ENCODE measurements at regions not wholly inside any gene's neighbourhood (a gene's known extent, or its start where the extent isn't known, plus 50 kb on each side); places are given as distances from the start of the nearest gene placed in this dataset.
A peak's percentile ranks its signal among the peaks of the same experiment; 100 is the strongest.
"Not testable (repeated sequence)": the region's sequence is repeated elsewhere in the genome, so short reads cannot be mapped to it uniquely, and the experiment has no call there.

GRCh38 chr3:102905811-102906210 lies 471.0 kb downstream of the ZPLD1 start:
- DNase-seq (ENCODE audit: low spot score): no peak

DNA sequence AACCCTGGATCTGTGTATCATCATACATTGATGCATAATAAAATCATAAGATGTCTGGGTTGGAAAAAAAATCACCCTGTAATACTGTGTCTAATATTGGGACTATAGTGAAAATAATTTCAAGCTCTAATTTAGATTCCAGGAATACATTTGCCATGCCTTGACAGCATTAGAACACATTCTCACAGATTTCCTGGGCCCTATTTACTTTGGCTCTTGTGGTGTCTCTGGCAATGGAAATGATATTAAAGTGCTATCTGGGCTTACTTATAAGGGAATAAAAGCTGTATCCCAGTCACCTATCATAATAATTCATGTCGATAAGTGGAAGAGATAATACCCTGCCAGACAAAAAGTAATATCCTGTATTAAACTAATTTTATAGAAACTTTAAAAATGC lies 472.0 kb downstream of the ZPLD1 start:
- DNase-seq (ENCODE audit: low spot score): no peak

GRCh38 chr3:102909904-102910303 lies 475.1 kb downstream of the ZPLD1 start:
- no peak for DNase-seq (ENCODE audit: low spot score)

DNA sequence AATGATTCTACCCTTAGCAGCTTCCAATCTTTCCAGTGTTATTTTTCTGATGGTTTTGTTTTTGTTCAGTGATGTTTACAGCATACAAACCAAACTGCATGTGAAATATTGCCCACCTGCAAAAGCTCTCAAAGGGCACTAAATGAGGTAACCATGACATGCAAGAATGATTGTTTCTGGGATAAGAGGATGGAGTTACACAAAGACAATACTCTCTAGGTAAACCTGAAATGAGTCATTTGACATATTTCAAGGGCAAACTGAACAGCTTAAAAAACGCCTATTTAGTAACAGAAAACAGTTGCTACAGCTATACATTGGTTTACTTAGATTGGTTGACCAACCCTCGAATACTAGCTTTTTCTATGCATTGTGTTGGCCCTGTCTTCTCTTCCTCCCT lies 481.7 kb downstream of the ZPLD1 start:
- no peak for DNase-seq (ENCODE audit: low spot score)

DNA sequence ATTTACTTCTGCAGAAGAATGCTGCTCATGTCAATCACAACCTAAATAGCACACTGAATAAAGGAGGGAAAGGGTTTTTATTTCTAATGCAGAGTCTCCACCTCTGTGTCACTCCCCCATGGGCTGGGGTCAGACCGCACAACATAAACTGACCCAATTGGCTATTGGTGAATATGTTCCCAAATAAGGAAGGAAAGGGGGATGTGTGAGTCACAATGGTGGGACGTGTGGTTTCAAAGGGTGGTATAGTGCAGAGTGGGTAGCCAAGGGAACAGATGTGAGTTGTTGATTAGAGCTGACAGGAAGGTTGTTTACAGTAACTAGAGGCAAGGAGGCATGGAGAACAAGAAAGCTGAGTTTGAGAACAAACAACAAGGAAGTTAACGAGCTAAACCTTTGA lies 491.8 kb downstream of the ZPLD1 start:
- no peak for DNase-seq (ENCODE audit: low spot score)

DNA sequence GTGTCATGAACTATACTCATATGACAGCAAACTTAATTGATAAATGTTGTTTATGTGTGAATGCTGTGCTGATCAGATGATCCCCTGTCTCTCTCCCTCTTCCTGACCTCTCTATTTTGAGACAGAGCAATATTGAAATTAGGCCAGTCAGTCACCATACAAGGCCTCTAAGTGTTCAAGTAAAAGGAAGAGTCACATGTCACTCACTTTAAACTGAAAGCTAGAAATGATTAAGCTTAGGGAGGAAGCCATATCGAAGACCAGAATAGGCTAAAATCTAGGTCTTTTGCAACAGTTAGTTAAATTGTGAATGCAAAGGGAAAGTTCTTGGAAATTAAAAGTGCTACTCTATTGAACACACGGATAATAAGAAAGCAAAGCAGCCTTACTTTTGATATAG lies 498.6 kb downstream of the ZPLD1 start:
- no peak for DNase-seq (ENCODE audit: low spot score)

GRCh38 chr3:102936511-102937045 lies 501.8 kb downstream of the ZPLD1 start:
- no peak for DNase-seq (ENCODE audit: low spot score)

DNA sequence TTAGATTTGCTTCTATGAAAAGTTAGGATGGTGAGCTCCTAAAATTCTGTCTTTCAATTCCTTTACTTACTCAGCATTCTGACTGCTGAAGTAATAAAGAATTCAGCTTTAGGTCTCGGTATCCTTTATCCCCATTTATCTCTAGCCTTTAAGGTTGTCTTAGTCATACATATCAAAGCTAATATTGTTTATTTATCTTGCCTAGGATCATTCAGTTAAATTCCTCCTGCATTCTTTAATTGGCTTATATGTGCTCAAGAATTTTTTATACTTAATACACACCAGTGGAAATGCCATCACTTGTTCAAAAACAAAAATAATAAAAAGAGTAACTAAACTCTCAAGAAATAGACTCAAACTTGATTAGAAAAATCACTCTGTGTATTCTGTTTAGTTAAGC lies 507.0 kb downstream of the ZPLD1 start:
- no peak for DNase-seq (ENCODE audit: low spot score)

DNA sequence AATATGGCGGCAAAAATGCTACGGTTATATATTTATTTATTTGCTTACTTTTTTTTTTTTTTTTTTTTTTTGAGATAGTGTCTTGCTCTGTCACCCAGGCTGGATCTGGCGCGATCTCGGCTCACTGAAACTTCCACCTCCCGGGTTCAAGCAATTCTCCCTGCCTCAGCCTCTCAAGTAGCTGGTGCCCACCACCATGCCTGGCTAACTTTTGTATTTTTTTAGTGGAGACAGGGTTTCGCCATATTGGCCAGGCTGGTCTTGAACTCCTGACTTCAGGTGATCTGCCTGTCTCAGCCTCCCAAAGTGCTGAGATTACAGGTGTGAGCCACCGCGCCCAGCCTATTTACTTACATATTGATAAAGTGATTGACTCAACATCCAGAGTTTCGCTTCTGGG lies 511.6 kb downstream of the ZPLD1 start:
- not testable (repeated sequence) for DNase-seq (ENCODE audit: low spot score)

GRCh38 chr3:102972350-102972749 lies 537.5 kb downstream of the ZPLD1 start:
- no peak for DNase-seq (ENCODE audit: low spot score)

GRCh38 chr3:102974333-102974732 lies 539.5 kb downstream of the ZPLD1 start:
- DNase-seq (ENCODE audit: low spot score): no peak

- no peak for DNase-seq (ENCODE audit: low spot score)
Measured at GRCh38 chr3:102979191-102979590, 544.4 kb downstream of the ZPLD1 start.

DNA sequence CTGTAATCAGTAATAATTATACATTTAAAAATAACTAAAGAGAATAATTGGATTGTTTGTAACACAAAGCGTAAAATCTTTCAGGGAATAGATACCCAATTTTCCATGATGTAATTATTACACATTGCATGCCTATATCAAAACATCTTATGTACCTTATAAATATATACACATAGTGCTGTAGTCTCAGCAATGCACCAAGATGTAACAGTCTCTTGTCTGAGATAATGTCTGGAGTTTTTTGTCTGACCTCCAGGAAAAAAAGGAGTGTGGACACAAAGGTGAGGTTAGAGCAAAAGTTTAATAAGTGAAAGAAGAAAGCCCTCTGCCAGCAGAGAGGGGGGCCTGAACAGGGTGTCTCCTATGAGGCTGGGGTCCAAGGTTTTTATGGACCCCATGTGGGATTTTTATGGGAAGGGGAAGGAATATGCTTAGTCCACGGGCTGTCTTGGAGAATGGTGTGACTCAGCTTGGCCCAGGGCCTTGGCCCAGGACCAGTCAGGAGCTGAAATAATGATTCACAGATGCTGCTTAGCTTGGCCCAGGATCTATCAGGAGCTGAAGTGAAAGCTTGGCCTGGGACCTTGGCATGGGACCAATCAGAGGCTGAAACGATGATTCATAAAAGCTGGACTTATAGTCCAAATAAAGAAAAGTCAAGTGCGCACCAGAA lies 545.0 kb downstream of the ZPLD1 start:
- DNase-seq (ENCODE audit: low spot score): peak; percentile 95

GRCh38 chr3:102980355-102980696 lies 545.5 kb downstream of the ZPLD1 start:
- no peak for DNase-seq (ENCODE audit: low spot score)

- no peak for DNase-seq (ENCODE audit: low spot score)
Measured at GRCh38 chr3:103002425-103003176, 567.8 kb downstream of the ZPLD1 start.

DNA sequence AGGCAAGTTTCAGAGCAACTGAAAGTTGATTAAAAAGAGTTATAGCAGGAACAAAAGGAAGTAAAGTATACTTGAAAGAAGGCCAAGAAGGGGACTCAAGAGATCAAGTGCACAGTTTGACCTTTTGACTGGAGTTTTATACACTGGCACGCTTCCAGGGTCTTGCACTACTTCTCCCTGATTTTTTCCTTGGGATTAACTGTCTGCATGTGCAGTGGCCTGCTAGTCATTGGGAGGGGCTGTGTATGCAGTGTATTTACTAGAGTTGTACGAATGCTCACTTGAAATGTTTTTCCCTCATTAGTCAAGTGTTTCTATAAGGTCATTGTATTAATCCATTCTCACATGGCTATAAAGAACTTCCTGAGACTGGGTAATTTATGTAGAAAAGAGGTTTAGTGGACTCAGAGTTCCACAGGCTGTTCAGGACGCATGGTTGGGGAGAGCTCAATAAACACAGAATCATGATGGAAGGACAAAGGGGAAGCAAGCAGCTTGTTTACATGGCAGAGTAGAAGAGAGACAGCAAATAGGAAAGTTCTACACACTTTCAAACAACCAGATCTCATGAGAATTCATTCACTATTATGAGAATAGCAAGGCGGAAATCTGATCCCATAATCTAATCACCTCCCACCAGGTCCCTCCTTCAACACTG lies 571.8 kb downstream of the ZPLD1 start:
- no peak for DNase-seq (ENCODE audit: low spot score)

- no peak for DNase-seq (ENCODE audit: low spot score)
Measured at GRCh38 chr3:103009609-103010008, 574.8 kb downstream of the ZPLD1 start.

DNA sequence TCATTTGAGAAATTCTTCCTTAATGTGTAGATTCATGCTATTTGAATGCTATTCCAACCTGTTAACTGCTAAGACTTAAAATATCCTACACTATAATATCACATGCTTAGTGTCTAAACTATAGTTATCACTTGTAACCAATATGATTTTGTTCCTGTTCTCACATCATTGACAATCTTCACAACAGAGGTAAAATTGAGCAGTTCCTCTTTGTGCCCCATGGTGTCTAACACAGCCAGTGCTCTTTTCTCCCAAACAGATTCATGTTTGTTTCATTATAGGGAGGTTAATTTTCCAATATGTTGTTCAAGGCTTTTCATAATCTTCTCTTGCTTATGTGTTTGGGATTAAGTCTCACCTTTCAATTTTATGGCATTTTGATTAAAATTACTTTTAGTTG lies 591.1 kb downstream of the ZPLD1 start:
- no peak for DNase-seq (ENCODE audit: low spot score)

DNA sequence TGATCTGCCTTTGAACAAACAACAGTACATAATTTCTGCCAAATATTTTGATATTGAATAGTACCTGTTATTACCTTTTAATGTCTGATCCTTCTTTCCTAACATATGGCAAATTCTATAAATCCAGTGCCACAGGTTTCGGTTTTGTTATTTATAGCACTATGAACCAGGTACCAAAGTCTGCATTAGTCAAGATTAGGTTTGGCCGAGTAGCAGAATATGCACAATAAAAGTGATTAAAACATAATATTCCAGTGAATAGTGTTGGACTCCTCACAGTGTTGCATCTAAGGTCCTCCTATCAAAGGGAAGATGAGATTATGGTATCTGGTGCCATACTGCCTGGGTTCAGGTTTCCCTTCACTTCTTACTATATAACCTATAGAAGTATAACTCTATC lies 599.0 kb downstream of the ZPLD1 start:
- DNase-seq (ENCODE audit: low spot score): no peak

DNA sequence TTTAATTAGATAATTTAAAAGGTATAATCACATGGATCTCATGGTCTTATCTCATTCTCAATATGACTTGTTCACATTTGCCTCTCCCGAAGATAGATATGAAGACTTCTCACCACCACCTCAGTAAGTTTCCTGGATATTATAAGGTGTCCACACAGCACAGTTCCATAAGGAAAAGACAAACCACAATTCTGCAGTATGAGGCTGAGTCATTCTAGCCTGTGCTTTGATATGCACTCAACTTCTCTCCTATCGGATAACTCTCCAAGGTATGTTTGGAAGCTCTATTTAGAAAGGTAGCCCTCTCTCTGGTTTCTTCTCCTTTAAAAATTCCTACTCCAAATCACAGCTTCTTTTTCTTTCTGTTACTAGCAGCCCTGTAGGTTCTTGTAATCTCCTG lies 612.8 kb downstream of the ZPLD1 start:
- DNase-seq (ENCODE audit: low spot score): peak; percentile 64

DNA sequence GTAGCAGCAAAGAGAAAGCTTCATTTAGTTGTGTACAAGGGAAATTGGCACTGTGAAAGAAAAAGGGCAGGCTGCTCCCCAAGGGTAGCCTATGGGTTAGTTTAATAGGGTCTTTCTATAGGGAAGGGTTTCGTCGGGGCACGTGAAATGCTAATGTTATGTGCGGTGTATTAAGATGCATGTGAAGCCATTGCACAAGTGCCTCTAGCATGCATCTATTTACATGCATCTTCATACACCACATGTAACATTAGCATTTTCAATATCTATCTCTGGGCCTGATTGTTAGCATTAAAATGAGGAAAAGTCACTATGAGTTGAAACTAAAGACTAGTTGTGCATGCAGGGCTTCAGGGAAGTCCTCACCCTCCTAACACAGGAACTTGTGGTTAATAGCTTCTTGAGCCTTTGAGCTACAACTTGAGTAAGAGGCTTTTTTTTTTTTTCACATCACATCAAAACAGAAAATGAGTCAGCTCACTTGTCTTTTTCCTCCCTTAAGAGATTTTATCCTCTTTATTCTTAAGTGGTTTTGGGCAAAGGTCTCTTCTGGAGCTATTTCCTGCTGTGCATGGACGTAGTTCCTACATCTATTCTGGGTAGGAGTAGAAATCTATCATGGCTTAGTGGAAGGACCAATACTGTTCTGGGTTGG lies 613.4 kb downstream of the ZPLD1 start:
- DNase-seq (ENCODE audit: low spot score): peak; percentile 65

DNA sequence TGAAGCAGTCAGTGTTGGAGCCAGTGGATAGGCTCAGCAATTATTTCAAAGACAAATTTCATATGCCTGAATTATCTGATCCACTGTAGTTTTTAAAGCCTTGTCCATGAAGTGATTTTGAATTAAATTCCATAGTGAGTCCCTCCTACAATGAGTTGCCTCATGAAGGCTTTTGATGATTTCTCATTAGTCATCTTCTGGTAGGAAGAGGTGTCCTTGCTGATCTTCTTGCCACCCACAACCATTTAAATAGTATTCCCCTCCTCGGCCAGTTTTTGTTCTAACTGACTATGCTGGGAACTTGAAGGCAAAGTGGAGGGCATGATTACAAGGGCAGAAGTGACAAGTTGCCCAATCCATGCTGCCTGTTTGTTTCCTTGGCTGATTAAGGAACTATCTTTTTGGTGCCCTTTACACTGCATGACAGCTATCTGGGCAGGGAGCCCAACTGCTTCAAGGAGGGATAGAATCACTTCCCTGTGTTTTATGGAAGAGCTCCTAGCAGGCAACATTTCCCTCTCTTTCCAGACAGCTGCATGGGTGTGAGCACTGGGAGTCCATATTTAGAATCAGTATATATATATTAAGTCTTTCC lies 617.5 kb downstream of the ZPLD1 start:
- DNase-seq (ENCODE audit: low spot score): peak; percentile 58
